ENCODE measurements at regions not wholly inside any gene's neighbourhood (a gene's known extent, or its start where the extent isn't known, plus 50 kb on each side); places are given as distances from the start of the nearest gene placed in this dataset.

- H3K4me1 ChIP-seq, result no peaks in the 10 kb centered on the region
- DNase-seq (no peak), ATAC-seq (no peak)
- intact Hi-C loops (cut with DNase I; ENCODE audit: low total_unique reads) (no loop called here), in situ Hi-C loops (cut with MboI; ENCODE audit: low sequenced_read_pairs in 4 of 4) (no loop called here)
- H3K4me3 ChIP-seq, result no peak overlapping the region
- TF ChIP-seq POLR2A (IDR thresholded peaks at IDR 0.05), result no peak
- TF ChIP-seq, protein P1, sequence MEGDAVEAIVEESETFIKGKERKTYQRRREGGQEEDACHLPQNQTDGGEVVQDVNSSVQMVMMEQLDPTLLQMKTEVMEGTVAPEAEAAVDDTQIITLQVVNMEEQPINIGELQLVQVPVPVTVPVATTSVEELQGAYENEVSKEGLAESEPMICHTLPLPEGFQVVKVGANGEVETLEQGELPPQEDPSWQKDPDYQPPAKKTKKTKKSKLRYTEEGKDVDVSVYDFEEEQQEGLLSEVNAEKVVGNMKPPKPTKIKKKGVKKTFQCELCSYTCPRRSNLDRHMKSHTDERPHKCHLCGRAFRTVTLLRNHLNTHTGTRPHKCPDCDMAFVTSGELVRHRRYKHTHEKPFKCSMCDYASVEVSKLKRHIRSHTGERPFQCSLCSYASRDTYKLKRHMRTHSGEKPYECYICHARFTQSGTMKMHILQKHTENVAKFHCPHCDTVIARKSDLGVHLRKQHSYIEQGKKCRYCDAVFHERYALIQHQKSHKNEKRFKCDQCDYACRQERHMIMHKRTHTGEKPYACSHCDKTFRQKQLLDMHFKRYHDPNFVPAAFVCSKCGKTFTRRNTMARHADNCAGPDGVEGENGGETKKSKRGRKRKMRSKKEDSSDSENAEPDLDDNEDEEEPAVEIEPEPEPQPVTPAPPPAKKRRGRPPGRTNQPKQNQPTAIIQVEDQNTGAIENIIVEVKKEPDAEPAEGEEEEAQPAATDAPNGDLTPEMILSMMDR (IDR thresholded peaks at IDR 0.05 in 4 of 5, conservative IDR thresholded peaks at IDR 0.05 in 1 of 5), result no peak
- H3K27ac ChIP-seq, result no peak overlapping the region
- H3K27me3 ChIP-seq, result no peaks in the 10 kb centered on the region
- H3K36me3 ChIP-seq, result no peaks in the 10 kb centered on the region
- H3K9me3 ChIP-seq, result no peaks in the 10 kb centered on the region
Observed at GRCh38 chr14:43949400-43949799, 557.7 kb downstream of the FSCB start.

DNA sequence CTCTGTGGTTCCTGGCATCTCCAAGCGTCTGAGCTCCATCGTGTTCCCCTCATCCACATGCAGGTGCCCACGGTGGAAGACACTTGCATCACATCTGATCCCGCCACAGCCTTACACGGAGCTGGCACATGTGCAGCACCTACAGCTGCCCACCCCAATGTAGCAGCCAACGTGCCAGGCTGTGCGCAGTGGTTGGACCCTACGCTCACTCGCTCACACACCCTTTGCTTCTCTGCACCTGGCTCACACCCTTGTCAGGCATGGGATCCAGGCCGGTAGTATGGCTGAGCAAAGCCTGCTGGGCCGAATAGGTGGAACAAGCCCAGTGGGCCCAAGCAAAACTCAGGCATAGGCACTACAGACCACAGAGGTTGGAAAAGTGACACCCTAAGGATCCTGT is 567.2 kb downstream of the FSCB start:
- TF ChIP-seq, protein P1 (IDR thresholded peaks at IDR 0.05 in 4 of 5, conservative IDR thresholded peaks at IDR 0.05 in 1 of 5), result no peak
- TF ChIP-seq POLR2A (IDR thresholded peaks at IDR 0.05), result no peak
- intact Hi-C loops (cut with DNase I; ENCODE audit: low total_unique reads) (no loop called here), in situ Hi-C loops (cut with MboI; ENCODE audit: low sequenced_read_pairs in 4 of 4) (no loop called here)
- Histone ChIP-seq H3K27me3 (no peaks in the 10 kb centered on the region), H3K4me3 (no peak overlapping the region), H3K4me1 (no peaks in the 10 kb centered on the region), H3K9me3 (no peaks in the 10 kb centered on the region), H3K36me3 (no peaks in the 10 kb centered on the region), H3K27ac (no peak overlapping the region)
- ATAC-seq (no peak), DNase-seq (no peak)

DNA sequence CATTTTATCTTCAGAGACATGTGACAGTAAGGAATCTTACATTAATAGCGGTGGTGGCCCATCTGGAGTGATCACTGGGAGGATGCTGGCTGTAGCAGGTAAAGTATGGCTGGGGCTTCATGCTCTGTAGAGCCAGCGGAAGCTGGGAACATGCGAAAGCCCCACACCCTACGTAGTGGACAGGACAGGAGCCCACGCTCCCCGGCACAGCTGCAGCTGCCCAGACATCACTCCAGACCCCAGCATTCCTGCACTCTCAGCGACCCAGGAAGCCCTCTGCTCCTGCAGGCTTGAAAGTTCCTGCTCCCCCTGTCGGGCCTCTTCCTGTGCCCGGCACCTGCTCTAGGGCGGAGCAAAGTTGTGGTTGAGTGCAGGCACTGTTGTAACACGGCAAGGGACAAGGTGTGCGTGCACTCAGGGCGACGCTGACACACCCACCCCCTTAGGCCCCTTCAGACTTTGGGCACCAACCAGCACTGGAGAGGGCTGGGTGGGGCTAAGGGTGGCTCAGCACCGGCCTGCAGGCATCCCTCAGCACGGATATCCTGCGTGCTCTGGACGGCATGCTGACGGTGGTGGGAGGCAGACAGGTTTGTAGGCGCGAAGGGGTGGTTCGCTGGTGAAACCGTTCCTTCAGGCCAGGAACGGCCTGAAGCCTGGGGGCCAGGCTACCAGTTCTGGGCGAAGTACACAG is 568.3 kb downstream of the FSCB start:
- ATAC-seq, result no peak
- H3K36me3 ChIP-seq, result no peaks in the 10 kb centered on the region

DNA sequence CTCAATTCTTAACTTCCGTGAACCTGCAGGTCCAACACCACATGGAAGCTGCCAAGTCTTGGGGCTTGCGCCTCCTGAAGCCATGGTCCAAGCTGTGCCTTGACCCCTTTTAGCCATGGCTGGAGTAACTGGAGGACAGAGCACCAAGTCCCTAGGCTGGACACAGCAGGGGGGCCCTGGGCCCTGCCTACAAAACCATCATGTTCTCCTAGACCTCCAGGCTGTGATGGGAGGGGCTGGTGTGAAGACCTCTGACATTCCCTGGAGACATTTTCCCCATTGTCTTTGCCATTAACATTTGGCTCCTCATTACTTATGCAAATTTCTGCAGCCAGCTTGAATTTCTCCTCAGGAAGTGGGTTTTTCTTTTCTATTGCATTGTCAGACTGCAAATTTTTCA is 570.1 kb downstream of the FSCB start:
- intact Hi-C loops (cut with DNase I; ENCODE audit: low total_unique reads), result no loop called here

More for the DNA sequence above, 568.3 kb downstream of the FSCB start:
- H3K4me3 ChIP-seq, result no peak overlapping the region
- no peak for TF ChIP-seq POLR2A (IDR thresholded peaks at IDR 0.05)
- TF ChIP-seq, protein P1 (IDR thresholded peaks at IDR 0.05 in 4 of 5, conservative IDR thresholded peaks at IDR 0.05 in 1 of 5), result no peak
- H3K4me1 ChIP-seq, result no peaks in the 10 kb centered on the region
- no peak for DNase-seq
- in situ Hi-C loops (cut with MboI; ENCODE audit: low sequenced_read_pairs in 4 of 4) (no loop called here), intact Hi-C loops (cut with DNase I; ENCODE audit: low total_unique reads) (no loop called here)
- H3K27me3 ChIP-seq, result no peaks in the 10 kb centered on the region
- no peak overlapping the region for H3K27ac ChIP-seq
- no peaks in the 10 kb centered on the region for H3K9me3 ChIP-seq

More for the DNA sequence above, 570.1 kb downstream of the FSCB start:
- Histone ChIP-seq H3K9me3 (no peaks in the 10 kb centered on the region), H3K4me3 (no peak overlapping the region), H3K27me3 (no peaks in the 10 kb centered on the region), H3K36me3 (no peaks in the 10 kb centered on the region), H3K4me1 (no peaks in the 10 kb centered on the region), H3K27ac (no peak overlapping the region)
- DNase-seq (no peak), ATAC-seq (no peak)
- no peak for TF ChIP-seq POLR2A (IDR thresholded peaks at IDR 0.05)
- TF ChIP-seq, protein P1 (IDR thresholded peaks at IDR 0.05 in 4 of 5, conservative IDR thresholded peaks at IDR 0.05 in 1 of 5), result no peak
- in situ Hi-C loops (cut with MboI; ENCODE audit: low sequenced_read_pairs in 4 of 4), result no loop called here

All from gastrocnemius medialis (tissue), 4 donors.